ENCODE measurements at regions not wholly inside any gene's neighbourhood (a gene's known extent, or its start where the extent isn't known, plus 50 kb on each side); places are given as distances from the start of the nearest gene placed in this dataset.

DNA sequence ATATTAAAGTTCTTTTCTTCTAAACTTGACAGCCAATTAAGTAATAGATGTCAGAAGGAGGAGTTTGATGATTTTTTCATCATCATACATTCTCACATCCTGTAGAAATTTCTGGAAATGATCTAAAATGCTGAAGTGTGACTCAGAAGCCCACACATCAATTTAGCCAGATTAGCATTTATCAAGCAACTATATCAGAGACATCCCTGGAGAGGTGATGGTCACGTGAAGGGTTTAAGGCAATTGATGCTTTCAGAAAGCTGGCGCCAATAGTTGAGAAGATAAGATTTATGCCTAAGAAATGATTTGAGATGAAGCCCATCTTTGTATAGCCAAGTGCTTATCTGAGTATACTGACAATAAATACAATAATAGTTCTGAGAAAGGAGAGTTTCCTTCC, 162.9 kb upstream of the RORB start:
- TF ChIP-seq, protein P1, sequence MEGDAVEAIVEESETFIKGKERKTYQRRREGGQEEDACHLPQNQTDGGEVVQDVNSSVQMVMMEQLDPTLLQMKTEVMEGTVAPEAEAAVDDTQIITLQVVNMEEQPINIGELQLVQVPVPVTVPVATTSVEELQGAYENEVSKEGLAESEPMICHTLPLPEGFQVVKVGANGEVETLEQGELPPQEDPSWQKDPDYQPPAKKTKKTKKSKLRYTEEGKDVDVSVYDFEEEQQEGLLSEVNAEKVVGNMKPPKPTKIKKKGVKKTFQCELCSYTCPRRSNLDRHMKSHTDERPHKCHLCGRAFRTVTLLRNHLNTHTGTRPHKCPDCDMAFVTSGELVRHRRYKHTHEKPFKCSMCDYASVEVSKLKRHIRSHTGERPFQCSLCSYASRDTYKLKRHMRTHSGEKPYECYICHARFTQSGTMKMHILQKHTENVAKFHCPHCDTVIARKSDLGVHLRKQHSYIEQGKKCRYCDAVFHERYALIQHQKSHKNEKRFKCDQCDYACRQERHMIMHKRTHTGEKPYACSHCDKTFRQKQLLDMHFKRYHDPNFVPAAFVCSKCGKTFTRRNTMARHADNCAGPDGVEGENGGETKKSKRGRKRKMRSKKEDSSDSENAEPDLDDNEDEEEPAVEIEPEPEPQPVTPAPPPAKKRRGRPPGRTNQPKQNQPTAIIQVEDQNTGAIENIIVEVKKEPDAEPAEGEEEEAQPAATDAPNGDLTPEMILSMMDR (IDR thresholded peaks at IDR 0.05; ENCODE audit: low read depth, low read length, poor library complexity, severe bottlenecking): no peak
- no peak for TF ChIP-seq EZH2phosphoT487 (IDR thresholded peaks at IDR 0.05; ENCODE audit: borderline replicate concordance, low read length)

All from DOHH2 (cell line).